GM10266 (cell line): ENCODE measurements at regions not wholly inside any gene's neighbourhood (a gene's known extent, or its start where the extent isn't known, plus 50 kb on each side); places are given as distances from the start of the nearest gene placed in this dataset.

Experiments used
- DNase-seq: peaks from one replicate; pipeline ENCODE4 v3.0.0; 2012; ENCODE audit errors: extremely low spot score
- TF ChIP-seq, protein P1 (sequence below): IDR thresholded peaks from 2 replicates; pipeline ENCODE4 v1.5.1; 2012; ENCODE audit warnings: mild to moderate bottlenecking, low read depth; ENCODE audit not compliant: control insufficient read depth, insufficient read depth; ENCODE audit errors: missing control alignments

DNA sequence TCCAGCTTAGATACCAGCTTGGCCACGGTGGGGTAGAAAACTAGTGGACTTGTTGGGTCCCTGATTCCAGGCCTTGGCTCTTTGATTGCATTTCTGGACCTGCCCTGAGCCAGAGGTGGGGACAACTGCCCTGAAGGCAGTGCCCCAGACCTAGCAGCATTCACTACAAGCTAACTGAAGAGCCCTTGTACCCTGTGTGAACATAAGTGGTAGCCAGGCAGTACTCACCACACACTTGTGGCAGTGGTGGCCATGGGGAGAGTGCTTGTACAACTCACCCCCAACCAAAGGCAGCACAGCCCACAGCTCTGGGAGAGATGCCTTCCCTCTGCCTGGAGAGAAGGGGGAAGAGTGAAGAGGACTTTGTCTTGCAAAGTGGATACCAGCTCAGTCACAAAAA, 177.3 kb upstream of the NAALADL2 start:
- TF ChIP-seq, protein P1, sequence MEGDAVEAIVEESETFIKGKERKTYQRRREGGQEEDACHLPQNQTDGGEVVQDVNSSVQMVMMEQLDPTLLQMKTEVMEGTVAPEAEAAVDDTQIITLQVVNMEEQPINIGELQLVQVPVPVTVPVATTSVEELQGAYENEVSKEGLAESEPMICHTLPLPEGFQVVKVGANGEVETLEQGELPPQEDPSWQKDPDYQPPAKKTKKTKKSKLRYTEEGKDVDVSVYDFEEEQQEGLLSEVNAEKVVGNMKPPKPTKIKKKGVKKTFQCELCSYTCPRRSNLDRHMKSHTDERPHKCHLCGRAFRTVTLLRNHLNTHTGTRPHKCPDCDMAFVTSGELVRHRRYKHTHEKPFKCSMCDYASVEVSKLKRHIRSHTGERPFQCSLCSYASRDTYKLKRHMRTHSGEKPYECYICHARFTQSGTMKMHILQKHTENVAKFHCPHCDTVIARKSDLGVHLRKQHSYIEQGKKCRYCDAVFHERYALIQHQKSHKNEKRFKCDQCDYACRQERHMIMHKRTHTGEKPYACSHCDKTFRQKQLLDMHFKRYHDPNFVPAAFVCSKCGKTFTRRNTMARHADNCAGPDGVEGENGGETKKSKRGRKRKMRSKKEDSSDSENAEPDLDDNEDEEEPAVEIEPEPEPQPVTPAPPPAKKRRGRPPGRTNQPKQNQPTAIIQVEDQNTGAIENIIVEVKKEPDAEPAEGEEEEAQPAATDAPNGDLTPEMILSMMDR: no peak
- no peak for DNase-seq

DNA sequence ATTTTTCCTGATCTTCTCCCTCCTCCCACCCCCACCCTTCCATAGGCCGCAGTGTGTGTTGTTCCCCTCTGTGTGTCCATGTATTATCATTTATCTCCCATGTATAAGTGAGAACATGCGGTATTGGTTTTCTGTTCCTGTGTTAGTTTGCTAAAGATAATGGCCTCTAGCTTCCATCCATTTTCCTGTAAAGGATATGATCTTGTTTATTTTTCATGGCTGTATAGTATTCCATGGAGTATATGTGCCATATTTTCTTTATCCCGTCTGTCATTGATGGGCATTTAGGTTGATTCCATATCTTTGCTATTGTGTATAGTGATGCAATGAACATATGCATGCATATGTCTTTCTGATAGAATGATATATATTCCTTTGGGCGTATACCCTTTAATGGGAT, 173.3 kb upstream of the NAALADL2 start:
- DNase-seq: no peak
- TF ChIP-seq, protein P1: no peak

DNA sequence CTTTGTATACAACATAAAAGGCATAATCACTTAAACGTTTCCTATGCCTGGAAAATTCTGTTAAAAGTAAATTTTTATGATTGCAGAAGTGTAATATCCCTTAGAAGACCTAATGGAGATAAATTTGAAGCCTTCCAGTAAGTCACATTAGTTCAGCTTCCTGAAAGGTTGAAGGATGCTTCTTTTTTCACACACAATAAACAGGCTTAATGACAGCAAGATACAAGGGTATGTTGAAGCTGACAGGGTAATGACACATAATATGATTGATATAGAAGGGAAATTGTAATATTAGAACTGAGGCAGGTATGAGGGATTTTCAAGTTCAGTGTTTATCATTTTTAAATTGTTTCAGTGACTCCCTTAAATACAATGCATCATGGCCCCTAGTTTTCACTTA, 161.8 kb upstream of the NAALADL2 start:
- TF ChIP-seq, protein P1: no peak
- no peak for DNase-seq

DNA sequence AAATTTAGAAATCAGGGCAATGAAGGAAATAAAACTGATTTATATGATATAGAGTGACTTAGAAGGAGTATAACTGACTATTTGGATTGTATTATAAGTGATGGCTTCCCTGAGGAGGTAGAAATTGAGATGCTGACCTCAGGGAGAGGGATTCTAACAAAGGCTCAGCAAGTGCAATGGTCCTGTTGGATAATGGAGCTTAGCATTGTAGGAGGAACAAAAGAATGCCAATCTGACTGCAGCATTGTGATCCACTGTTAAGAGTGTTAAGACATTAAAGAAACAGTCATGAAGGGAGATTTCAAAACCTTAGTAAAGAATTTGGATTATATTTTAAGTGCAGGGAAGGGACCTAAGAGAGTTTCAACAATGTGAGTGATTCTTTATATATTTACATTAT, 158.4 kb upstream of the NAALADL2 start:
- TF ChIP-seq, protein P1: no peak
- no peak for DNase-seq

DNA sequence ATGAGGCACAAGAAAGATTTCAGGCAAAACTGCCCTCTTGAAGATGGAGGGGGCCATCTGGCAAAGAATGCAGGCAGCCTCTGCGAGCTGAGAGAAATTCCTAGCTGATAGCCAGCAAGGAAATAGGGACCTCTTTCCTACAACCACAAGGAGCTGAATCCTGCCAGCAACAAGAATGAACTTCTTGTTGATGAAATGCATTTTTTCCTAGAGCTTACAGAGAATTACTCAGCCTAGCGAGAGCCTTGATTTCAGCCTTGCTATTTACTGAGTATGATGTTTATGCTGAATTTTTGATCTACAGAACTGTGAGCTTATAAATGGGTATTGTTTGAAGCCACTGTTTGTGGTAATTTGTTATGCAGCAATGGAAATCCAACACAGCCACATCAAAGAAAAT, 148.5 kb upstream of the NAALADL2 start:
- TF ChIP-seq, protein P1: no peak
- no peak for DNase-seq

DNA sequence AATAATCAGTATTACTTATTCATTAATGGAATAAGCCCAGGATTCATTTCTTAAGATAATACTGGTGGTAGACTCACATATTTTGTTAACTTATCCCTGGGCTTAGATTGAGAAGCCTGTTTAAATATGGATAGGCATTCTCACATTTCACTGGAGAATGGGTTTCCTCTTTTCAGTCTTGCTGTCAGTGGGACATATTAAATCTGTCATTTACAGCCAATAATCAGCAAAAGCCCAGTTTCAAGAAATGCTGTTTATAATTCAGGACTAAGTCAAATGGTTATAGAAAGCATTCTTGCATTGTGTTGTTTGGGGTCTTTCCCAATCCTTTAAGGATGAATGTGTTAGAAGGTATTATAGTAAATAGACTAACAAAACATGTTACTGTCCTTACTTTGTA, 143.7 kb upstream of the NAALADL2 start:
- TF ChIP-seq, protein P1: no peak
- no peak for DNase-seq

DNA sequence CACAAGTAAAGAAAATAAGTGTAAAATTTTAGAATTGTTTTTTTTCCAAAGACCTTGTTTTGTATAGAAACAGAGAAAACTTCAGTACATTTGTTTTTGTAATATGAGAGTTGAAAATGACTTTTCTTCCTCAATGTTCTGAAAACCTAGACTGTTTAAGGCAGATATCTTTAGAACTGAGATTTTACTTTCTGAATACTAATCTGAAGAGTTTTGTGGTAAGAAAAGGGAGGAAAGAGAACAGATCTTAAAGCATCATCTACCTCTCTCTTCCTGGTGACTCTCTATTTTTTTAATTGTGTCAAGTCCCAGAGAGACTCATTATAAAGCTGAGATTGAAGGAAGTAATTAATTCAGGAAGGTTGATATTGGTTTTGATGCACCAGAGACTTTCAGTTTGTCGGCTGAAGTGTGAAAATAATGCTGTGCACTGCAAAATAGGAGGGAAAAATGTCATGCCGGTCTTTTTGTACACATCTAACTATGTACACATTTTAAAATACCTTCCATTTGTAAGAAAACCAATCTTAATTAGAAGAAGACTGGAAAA, 142.1 kb upstream of the NAALADL2 start:
- TF ChIP-seq, protein P1: no peak
- DNase-seq: no peak
